ENCODE measurements at regions not wholly inside any gene's neighbourhood (a gene's known extent, or its start where the extent isn't known, plus 50 kb on each side); places are given as distances from the start of the nearest gene placed in this dataset.

GRCh38 chr22:48376936-48377712 is 1450.5 kb downstream of the BRD1 start:
- DNase-seq (ENCODE audit: low read depth in 2 of 2): no peak

DNA sequence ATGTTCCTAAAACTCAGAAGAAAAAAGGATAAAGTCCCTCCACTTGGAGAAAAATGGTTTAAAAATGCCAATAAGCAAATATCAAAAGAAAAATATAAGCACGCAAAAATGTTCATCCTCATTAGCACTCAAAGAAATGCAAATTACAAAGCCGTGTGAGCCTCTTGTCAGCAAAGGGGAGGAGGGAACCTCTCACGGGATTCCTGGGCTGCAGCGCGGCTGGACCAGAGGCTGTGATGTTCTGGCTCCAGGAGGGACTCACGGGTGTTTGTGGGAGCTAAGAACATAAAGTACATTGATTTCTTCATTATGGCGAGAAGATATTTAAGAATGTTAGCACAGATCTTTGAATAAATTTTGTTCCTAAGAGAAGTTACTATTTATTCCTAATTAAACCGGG is 1451.2 kb downstream of the BRD1 start:
- no peak for DNase-seq (ENCODE audit: low read depth in 2 of 2)

DNA sequence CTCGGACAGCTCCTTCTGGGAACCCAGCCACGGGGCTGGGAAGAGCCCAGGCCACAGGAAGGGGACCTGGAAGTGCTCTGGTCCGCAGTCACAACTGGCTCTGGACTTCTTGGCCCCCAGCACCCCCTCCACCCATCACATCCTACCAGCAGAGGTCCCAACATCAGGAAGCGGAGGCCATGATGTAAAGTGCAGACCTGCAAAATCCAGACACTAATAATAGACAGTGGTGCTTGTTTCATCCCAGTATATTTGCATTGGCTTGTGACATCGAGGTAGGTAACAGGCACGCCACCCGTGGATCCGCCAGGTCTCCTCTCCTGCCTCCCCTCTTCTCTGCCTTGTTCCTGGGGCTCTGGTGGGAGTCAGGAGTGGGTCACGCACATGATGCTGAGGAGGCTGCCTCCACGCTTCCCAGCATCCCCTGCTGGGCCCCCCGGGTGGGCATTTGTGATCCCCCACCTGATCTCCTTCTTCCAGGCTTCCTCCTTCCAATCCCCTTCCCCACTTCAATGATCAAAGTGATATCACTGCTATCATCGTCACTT is 1454.0 kb downstream of the BRD1 start:
- DNase-seq (ENCODE audit: low read depth in 2 of 2): no peak

DNA sequence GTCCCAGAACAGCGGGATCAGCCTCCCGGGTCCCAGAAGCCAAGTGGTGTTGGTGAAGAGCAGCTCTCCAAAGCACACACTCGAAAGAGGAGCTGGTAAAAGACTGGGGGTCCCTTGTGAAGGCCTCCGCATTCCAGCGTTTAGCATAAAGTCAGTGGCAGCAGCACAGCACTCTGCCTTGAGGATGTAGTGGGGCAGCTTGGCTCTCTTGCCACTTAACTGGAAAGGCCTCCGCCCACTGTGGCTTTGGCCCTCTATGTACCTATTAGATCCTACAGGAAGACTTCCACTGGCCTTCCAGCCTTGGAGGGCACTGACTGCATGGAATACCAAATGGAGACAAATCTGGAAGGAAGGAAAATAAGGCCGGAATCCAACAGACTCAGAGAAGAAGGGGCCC is 1455.3 kb downstream of the BRD1 start:
- no peak for DNase-seq (ENCODE audit: low read depth in 2 of 2)

GRCh38 chr22:48371391-48371790 is 1456.3 kb downstream of the BRD1 start:
- DNase-seq (ENCODE audit: low read depth in 2 of 2): no peak

DNA sequence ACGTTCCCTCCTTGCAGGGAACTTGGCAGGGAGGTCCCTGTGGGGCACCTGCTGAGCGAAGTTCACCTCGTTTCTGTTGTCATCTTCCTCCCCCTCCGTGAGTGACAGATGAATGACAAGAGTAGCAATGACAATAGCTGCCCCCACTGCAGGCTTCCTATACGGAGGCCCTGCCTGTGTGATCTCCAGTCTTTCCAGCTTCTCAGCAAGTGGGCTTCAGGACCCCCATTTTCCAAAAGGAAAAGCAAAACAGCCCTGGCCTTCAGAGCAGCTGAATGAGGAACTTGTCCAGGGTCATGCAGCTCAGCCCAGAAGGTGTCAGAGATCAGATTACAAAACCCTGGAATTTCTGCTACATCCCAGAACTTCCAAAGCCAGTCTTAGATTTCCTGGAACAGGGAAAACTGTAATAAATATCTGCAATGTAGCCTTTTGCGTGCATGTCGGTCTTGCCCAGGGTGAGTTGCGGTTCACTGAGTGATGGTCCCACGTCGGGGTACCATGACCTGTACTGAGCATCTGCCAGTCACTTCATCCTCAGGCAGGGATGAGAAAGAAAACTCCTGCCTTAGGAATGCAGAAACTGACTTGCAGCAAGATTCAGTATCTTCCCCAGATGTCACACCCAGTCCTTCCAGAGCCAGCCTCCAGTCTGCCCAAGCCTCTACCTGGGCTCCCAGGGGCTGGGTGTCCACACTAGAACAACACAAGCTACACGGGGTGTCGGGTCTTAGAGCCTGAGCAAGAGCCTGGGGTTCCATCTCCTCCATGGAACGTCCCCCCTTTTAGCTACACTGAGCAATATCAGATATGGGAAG is 1457.0 kb downstream of the BRD1 start:
- DNase-seq (ENCODE audit: low read depth in 2 of 2): no peak

- DNase-seq (ENCODE audit: low read depth in 2 of 2): no peak
Measured at GRCh38 chr22:48369789-48370507, 1457.7 kb downstream of the BRD1 start.

DNA sequence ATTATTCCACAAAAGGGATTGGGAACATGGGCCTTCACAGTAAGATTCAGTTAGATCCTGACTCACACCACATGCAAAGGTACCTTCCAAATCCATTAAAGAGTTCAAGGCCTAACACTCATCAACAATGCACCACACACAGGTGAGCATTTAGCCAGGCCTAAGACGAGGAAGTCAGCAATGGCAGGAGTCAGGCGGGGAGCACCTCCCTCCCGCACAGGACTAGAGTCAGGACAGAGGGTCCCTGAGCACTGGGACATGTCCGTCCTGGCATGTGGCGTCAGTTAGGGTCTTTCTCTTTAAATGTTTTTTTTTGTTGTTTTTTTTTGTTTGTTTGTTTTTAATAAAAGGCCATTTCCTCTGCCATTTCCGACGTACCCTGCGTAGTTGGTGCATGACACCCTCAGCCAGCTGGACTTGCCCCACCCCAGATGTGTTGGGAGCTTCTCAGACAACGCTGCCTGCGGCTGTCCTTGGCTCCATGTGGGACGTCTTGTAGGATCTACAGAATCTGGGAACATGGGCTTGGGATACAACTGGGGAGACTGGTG is 1458.6 kb downstream of the BRD1 start:
- DNase-seq (ENCODE audit: low read depth in 2 of 2): no peak

- DNase-seq (ENCODE audit: low read depth in 2 of 2): no peak
Measured at GRCh38 chr22:48367731-48368130, 1459.9 kb downstream of the BRD1 start.

DNA sequence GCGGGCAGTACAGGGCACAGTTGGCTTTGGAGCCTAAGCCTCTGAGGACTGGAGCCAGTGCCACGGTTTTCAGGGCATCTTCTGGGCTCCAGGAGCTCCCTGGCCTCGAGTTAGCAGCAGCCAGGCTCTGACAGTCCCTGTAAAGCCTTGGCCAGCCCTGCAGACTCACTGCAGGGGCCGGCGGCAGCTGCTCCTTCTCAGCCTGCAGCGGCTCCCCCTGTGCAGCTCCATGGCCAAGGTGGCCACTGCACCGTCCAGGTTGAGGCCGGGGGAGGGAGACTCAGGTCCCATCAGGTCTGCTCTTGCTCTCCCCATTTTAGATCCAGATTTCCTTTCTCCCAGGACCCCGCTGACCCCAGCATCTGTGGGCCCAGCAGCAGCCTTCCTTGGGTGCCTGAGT is 1461.1 kb downstream of the BRD1 start:
- no peak for DNase-seq (ENCODE audit: low read depth in 2 of 2)

DNA sequence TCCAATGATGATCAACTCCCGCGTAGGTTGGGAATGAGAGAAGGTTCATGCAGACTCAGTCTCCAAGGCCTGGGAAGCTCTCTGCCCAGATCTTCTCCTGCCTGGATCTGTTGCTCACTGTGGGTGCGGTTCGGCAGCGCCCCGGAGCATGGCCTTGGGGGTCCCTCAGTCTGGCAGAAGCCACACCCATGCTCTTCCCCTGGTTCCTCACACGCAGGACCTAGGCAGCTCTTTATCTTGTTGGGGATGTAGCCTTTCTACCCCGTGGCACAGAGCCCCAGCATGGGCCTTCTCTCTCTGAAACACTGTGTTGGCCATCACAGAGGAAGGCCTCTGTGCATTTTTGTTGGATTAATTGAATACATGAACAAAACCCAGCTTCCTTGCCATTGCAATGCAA is 1461.6 kb downstream of the BRD1 start:
- DNase-seq (ENCODE audit: low read depth in 2 of 2): no peak

GRCh38 chr22:48365386-48365785 is 1462.3 kb downstream of the BRD1 start:
- no peak for DNase-seq (ENCODE audit: low read depth in 2 of 2)

DNA sequence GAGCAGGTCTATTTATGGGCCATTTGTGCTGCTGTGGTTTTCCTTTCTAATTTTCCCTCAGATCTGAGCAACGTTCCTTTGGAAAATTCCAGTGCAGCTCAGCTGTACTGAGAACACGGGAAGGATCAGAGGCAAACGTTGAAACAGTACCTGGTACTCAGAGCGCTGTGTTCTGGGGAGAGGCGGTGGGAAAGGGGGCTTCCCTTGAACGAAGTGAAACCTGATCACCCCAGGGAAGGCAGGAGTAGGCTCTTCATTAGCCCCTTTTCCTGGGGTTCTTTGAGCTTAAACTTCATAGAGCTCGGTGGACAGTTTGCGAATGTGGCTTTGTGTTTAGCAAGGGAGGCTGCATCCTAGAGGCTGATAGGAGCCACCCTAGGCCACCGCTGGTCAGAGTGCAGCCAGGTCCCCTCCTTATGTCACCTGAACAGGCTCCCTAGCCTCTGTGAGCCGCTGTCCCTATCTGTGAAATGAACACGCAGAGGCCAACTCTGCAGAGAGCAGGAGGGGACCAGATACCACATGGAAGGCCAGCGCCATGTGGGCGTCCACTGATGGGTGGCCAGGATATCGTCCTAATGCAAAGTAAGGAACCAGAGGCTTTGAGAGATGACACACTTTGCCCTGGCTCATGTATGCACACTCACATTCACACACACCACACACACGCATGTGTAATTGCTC is 1464.8 kb downstream of the BRD1 start:
- no peak for DNase-seq (ENCODE audit: low read depth in 2 of 2)

DNA sequence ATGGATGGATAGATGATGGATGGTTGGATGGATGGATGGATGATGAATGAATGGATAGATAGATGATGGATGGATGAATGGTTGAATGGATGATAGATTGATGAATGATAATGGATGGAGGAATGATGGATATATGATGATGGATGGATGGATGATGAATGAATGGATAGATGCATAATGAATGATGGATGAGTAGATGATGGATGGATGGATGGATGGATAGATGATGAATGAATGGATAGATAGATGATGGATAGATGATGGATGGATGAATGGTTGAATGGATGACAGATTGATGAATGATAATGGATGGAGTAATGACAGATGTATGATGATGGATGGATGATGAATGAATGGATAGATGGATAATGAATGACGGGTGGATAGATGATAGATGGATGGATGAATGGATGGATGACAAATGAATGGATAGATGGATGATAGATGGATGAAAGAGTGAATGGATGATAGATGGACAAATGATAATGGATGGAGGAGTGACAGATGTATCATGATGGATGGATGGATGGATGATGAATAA is 1466.5 kb downstream of the BRD1 start:
- DNase-seq (ENCODE audit: low read depth in 2 of 2): no peak

DNA sequence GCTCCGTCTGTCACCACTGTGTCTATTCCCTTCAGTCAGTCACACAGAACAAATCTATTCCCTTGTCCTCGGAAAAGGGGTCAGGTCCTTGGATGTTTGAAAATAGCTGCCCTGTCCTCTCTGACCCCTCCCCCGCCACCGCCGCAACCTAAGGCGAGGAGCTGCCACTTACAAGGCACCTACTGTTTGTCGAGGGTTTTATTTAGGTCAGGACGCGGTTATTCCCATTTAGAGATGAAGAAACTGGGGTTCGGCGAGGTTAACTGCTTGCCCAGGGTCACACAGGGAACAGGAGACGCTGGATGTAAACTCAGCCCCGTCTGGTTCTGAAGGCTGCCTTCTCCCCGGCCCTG is 1468.1 kb downstream of the BRD1 start:
- DNase-seq (ENCODE audit: low read depth in 2 of 2): no peak

DNA sequence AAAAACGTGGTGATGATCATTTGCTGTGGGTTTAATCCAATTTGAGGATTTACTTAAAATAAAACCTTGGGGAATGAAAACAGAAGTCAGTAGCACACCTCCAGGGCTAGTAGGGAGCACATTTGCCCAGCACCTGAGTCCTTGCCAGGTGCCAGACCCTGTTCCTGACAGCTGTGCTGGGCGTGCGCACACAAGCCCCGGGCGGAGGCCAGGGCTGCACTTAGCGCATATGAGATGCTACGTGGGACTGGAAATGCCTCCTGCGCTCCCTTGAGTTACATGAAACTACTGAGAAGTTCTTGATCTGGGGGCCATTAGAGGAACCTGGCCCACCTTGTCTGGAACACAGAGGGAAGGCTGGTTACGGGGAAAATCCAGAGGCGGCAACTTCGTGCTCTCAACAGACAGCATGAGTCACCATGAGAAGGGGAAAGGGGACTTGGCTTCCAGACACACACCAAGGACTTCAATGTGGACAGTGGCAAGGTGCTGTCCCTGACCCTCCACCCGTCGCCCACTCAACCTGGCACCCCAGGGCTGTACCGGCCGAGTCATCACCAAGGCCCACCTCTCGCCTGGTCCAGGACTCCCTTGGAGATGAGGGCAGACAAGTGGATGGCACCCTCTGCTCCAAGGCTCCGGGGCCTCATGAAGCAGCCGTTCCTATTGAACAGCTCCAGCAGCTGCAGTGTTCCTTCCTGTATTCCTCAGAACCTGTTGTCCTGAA is 1468.6 kb downstream of the BRD1 start:
- no peak for DNase-seq (ENCODE audit: low read depth in 2 of 2)

DNA sequence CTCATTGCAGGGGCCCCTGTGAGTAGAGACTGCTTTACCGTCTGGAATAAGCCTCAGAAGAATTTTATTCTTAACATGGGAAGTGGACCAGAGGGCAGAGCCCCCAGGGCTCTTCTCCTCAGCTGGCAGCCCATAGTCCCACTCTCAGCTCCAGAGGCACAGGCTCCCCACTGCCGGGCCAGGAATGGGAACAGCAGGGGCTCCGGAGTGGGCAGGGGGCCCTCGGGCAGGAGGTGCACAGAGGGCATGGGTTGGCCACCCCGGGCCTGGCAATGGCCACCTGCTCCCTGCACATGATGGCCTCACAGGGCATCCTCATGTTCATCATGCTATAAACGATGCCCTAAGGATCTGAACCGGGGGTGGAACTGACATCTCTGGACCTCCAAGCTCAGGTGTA is 1469.7 kb downstream of the BRD1 start:
- no peak for DNase-seq (ENCODE audit: low read depth in 2 of 2)

DNA sequence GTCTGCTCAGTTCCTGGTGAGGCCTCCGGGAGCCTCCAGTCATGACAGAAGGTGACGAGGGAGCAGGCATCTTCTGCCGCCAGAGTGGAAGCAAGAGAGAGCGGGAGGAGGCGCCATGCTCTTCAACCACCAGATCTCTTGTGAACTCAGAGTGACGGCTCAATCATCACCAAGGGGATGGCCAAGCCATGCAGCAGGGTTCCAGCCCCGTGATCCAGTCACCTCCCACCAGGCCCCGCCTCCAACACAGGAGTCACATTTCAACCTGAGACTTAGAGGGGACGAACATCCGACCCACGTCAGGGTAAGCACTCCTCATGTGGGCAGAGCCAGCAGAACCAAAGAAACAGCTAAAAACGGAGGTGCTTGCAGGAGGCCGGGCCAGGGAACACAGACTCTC is 1470.5 kb downstream of the BRD1 start:
- DNase-seq (ENCODE audit: low read depth in 2 of 2): no peak

GRCh38 chr22:48356731-48357130 is 1470.9 kb downstream of the BRD1 start:
- DNase-seq (ENCODE audit: low read depth in 2 of 2): no peak

DNA sequence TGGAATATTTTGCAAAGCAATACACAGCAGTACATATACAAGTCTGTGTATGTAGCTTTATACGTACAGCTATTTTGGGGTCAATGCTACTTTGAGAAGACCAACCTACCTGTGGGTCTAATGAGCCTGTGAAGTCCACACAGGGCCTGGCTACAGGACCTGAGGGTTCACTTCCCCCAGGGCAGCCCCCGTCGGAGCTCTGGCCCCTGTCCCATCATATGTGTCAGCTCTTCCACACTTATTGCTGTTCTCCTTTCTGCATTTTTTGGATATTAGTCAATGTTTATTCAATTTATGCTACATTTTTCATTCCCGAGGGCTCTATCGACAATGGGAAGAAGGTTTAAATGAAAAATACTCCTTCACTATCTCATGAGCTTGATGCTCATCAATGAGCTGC is 1473.6 kb downstream of the BRD1 start:
- no peak for DNase-seq (ENCODE audit: low read depth in 2 of 2)
